ENCODE measurements at regions not wholly inside any gene's neighbourhood (a gene's known extent, or its start where the extent isn't known, plus 50 kb on each side); places are given as distances from the start of the nearest gene placed in this dataset.

DNA sequence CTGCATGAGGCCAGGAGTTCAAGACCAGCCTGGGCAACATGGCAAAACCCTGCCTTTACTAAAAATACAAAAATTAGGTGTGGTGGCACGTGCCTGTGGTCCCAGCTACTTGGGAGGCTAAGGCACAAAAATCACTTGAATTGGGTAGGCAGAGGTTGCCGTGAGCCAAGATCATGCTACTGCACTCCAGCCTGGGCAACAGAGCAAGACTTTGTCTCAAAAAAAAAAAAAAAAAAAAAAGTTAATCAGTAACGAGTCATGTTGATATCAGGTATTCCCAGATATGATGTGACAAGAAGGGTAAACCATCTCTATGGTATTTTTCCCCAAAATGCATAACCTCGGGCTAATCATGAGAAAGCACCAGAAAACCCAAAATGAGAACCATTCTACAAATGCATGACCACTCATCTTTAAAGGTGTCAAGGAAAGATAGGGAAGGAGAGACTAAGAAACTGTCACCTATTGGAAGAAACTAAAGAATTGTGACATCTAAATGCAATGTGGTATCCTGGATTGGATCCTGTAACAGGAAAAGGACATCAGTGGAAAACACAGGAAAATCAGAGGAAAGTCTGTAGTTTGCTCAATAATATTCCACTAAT is 66.5 kb upstream of the MAP4 start:
- no peak overlapping the region for H3K4me3 ChIP-seq (ENCODE audit: extremely low read depth in 1 of 4, insufficient read depth in 2 of 4, low read depth in 3 of 4, low read length in 4 of 4)
- H3K4ac ChIP-seq (replicated peaks; ENCODE audit: insufficient read length, low read depth, low read length): no peak overlapping the region
- peaks cover 0 to 9% of the 10 kb centered on the region in 2 experiments for H4K20me1 ChIP-seq (replicated peaks in 1 of 2; ENCODE audit: control insufficient read depth in 1 of 2, insufficient read depth in 2 of 2, low read length in 2 of 2)
- no peak overlapping the region for H4K91ac ChIP-seq (replicated peaks; ENCODE audit: insufficient read length, low read length)
- H3K27me3 ChIP-seq (replicated peaks in 1 of 4; ENCODE audit: control insufficient read depth in 3 of 4, extremely low read depth in 1 of 4, insufficient read depth in 3 of 4, low read length in 3 of 4): no peaks in the 10 kb centered on the region
- H3K4me1 ChIP-seq (replicated peaks in 1 of 4; ENCODE audit: control insufficient read depth in 3 of 4, insufficient read depth in 4 of 4, low read length in 3 of 4): peaks cover 0 to 5% (median 0%) of the 10 kb centered on the region in 4 experiments; a peak in 1 of 7 replicates
- H3K9me3 ChIP-seq (ENCODE audit: insufficient read depth in 2 of 2, low read depth in 1 of 2, low read length in 1 of 2): no peaks in the 10 kb centered on the region
- no peak overlapping the region for H3K27ac ChIP-seq (ENCODE audit: low read depth, low read length)
- H3K4me2 ChIP-seq (ENCODE audit: insufficient read depth in 1 of 2, low read depth in 2 of 2, low read length in 2 of 2): no peak overlapping the region
- no peak overlapping the region for H4K8ac ChIP-seq (ENCODE audit: extremely low read depth, insufficient read depth, low read length)
- no peak overlapping the region for H4K5ac ChIP-seq (ENCODE audit: insufficient read length, low read depth, low read length)
- no peak overlapping the region for H3K23ac ChIP-seq (ENCODE audit: insufficient read length)
- no peak overlapping the region for H2BK5ac ChIP-seq (ENCODE audit: low read depth, low read length)
- H2BK120ac ChIP-seq (replicated peaks; ENCODE audit: low read depth, low read length): no peak overlapping the region
- H3K56ac ChIP-seq (replicated peaks; ENCODE audit: insufficient read length, low read depth, low read length): no peak overlapping the region
- H2BK12ac ChIP-seq (ENCODE audit: low read depth, low read length): no peak overlapping the region
- no peak for TF ChIP-seq SP1 (IDR thresholded peaks at IDR 0.05; ENCODE audit: low read depth, low read length)
- TF ChIP-seq HDAC2 (IDR thresholded peaks at IDR 0.05; ENCODE audit: borderline replicate concordance in 1 of 2, low read depth in 2 of 2, low read length in 2 of 2): no peak
- no peak for TF ChIP-seq TCF12 (IDR thresholded peaks at IDR 0.05; ENCODE audit: low read depth, low read length)
- TF ChIP-seq RXRA (IDR thresholded peaks at IDR 0.05; ENCODE audit: insufficient read depth, low read depth, low read length): no peak
- no peak for TF ChIP-seq SP4 (IDR thresholded peaks at IDR 0.05; ENCODE audit: low read length)
- no peak for TF ChIP-seq RBBP5 (IDR thresholded peaks at IDR 0.05; ENCODE audit: borderline replicate concordance, low read depth, low read length)
- TF ChIP-seq ASH2L (IDR thresholded peaks at IDR 0.05; ENCODE audit: low read length): no peak
- ChIA-PET POLR2A (ENCODE audit: partially characterized antibody) (no interaction called here), CTCF (ENCODE audit: partially characterized antibody) (interaction anchor here (0.7 kb wide), 1 partner anchor 39 kb away, joined by 3 read pairs; no protein-coding TSS in a partner anchor)
- H2AK5ac ChIP-seq (ENCODE audit: low read depth, low read length): no peak overlapping the region
- DNase-seq (ENCODE audit: low read depth in 1 of 2, low spot score in 2 of 2) (no peak), FAIRE-seq (no peak)
- peaks cover 19 to 91% of the 10 kb centered on the region in 2 experiments for H3K79me2 ChIP-seq (ENCODE audit: control insufficient read depth in 1 of 2, insufficient read depth in 2 of 2, low read length in 2 of 2)
- H2BK15ac ChIP-seq (ENCODE audit: low read length): no peak overlapping the region
- no peak overlapping the region for H3K14ac ChIP-seq (ENCODE audit: insufficient read length)
- H2AFZ ChIP-seq (ENCODE audit: low read length): no peak overlapping the region
- H3K9ac ChIP-seq (replicated peaks in 1 of 4; ENCODE audit: extremely low read depth in 1 of 4, low read depth in 3 of 4, low read length in 3 of 4): no peak overlapping the region
- WGBS, 2 experiments (ENCODE audit: extremely low coverage in 1 of 2, insufficient coverage in 1 of 2, insufficient read length in 1 of 2, insufficient replicate concordance in 2 of 2, low coverage in 1 of 2, low lambda C conversion rate in 2 of 2, missing lambda C conversion rate in 1 of 2): 87% methylated on average over 3 of the region's 4 CpGs; no CpG with 5 or more reads in 1 of the 2 experiments
- H2BK20ac ChIP-seq (ENCODE audit: low read length): no peak overlapping the region
- H3K18ac ChIP-seq (ENCODE audit: extremely low read depth, low read length): no peak overlapping the region
- H3K36me3 ChIP-seq (ENCODE audit: control insufficient read depth in 2 of 4, insufficient read depth in 4 of 4, low read length in 3 of 4): peaks cover 0 to 4% (median 0%) of the 10 kb centered on the region in 4 experiments; a peak in 1 of 8 replicates
- peaks cover 5% of the 10 kb centered on the region for H3K23me2 ChIP-seq (ENCODE audit: low read depth, low read length)
- H3K79me1 ChIP-seq (ENCODE audit: low read depth, low read length): peaks cover 2% of the 10 kb centered on the region
